22Rv1 (cell line): ENCODE measurements at regions not wholly inside any gene's neighbourhood (a gene's known extent, or its start where the extent isn't known, plus 50 kb on each side); places are given as distances from the start of the nearest gene placed in this dataset.

ENCODE experiments used
- H3K27ac ChIP-seq: fragments of 450-650 bp; 2 replicates; pipeline ENCODE4 v1.5.1; 2017
- ZFX ChIP-seq: fragments of 450-650 bp; IDR thresholded peaks from 2 replicates; pipeline ENCODE4 v1.6.1; 2017; ENCODE audit warnings: antibody characterized with exemption, borderline replicate concordance
- TF ChIP-seq, protein P1 (sequence below): fragments of 450-650 bp; IDR thresholded peaks from 2 replicates; pipeline ENCODE4 v1.5.1; 2017; ENCODE audit warnings: mild to moderate bottlenecking

DNA sequence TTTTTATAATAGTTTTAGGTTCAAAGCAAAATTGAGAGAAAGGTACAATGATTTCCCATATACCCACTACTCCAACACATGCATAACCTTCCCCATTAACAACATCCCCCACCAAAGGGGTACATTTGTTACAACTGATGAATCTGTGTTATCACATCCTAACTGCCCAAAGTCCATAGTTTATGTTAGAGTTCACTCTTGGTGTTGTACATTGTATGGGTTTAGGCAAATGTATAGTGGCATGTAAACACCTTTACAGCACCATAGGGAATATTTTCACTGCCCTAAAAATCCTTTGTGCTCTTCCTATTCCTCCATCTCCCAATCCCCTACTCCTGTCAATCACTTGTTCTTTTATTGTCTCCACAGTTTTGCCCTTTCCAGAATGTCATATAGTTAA lies 471.6 kb downstream of the CPS1 start:
- no peak for TF ChIP-seq ZFX
- TF ChIP-seq, protein P1, sequence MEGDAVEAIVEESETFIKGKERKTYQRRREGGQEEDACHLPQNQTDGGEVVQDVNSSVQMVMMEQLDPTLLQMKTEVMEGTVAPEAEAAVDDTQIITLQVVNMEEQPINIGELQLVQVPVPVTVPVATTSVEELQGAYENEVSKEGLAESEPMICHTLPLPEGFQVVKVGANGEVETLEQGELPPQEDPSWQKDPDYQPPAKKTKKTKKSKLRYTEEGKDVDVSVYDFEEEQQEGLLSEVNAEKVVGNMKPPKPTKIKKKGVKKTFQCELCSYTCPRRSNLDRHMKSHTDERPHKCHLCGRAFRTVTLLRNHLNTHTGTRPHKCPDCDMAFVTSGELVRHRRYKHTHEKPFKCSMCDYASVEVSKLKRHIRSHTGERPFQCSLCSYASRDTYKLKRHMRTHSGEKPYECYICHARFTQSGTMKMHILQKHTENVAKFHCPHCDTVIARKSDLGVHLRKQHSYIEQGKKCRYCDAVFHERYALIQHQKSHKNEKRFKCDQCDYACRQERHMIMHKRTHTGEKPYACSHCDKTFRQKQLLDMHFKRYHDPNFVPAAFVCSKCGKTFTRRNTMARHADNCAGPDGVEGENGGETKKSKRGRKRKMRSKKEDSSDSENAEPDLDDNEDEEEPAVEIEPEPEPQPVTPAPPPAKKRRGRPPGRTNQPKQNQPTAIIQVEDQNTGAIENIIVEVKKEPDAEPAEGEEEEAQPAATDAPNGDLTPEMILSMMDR: no peak
- H3K27ac ChIP-seq: no peak overlapping the region

DNA sequence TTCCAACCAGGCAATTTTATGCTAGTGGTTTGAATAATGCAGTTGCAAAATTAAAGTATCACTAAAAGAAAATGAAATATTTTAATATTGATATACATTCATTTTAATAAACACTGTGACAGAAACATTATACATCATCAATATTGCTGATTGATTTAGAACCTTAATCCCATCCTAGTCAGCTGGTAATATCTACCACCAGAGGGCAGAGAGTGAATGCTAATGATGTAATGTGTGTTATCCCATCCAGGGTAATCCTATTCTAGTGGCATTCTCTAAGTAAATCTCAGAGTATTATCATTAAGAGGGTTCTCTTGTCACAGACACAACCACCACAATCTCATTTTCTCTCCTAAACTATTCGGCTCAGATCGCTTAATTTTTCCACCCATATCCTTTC lies 477.4 kb downstream of the CPS1 start:
- no peak overlapping the region for H3K27ac ChIP-seq
- TF ChIP-seq, protein P1: peak; percentile 78
- TF ChIP-seq ZFX: no peak

DNA sequence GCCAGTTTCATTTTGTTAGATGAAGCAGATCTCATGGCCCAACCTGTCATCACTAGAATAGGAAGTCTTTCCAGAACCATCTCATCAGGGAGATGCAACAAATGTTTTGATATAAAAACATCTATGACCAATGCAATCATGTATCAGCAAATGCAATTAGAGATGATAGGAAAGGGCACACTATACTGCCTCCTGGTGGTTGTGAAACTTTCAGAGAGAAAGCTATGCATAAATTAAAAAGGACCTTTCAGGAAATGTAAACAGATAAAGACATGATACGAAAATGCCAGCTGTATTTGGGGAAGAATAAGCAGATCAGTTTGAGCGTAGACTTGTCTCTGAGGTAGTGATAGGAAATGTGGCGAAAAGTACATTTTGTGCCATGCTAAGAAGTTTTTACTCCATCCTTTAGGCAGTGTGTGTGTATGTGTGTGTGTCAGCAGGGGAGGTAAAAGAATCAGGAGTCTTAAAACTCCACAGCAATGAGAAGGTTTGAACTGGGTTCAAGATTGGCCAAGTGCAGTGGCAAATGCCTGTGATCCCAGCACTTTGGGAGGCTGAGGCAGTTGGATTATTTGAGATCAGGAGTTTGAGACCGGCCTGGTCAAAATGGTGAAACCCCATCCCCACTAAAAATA lies 479.3 kb downstream of the CPS1 start:
- H3K27ac ChIP-seq: no peak overlapping the region
- no peak for TF ChIP-seq ZFX
- TF ChIP-seq, protein P1: peak; percentile 84

DNA sequence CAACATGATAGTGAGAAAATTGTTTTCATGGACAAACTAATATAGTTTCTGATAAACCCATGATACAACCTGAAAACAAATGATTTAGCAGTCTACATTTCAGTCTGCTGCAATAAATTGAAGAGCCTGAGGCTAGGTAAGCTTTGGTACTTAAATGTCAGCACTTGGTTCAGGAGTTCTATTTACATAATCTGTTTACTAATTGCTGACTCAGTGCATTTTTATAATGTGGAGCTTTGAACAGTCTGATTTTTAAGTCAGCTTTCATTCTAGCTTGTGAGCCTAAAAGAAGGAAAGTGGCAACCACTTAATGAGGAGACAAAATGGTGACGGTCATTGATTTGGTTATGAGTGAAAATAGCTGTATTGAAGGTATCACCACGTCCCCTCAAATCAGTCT lies 488.6 kb downstream of the CPS1 start:
- peak overlapping the region; percentile 33 for H3K27ac ChIP-seq

DNA sequence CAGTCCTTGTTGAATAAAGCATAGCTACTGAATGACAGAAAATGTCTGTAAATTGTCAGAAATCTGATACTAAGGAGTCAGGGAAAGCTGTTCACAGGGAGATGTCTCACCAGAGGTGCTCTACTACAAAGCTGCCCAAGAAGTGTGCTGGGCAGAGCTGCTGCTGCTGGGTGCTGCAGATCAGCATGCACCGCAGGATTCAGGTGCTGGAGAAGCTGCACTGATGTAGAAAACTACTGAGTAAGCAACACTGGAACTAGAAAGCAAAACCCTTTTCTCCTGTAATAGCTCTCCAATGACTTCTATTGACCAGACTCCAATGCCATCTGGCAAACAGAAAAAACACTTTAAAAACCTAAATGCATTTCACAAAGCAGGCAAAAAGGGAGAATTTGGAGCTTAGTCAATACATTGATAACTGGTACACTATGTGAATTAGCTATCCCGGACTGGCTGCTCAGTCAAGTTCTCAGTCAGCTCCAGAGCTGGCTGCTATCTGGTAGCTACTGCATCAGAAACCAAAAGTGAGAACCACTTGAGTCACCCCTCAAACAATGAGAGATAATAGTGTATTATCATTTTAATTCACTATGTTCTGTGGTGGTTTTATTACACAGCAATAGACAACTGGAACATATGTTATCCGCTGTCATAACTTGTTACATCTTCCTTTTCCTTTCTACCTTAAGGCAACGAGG lies 493.1 kb downstream of the CPS1 start:
- TF ChIP-seq, protein P1: no peak
- TF ChIP-seq ZFX: no peak
- no peak overlapping the region for H3K27ac ChIP-seq

More for the DNA sequence above, 488.6 kb downstream of the CPS1 start:
- TF ChIP-seq, protein P1: no peak
- TF ChIP-seq ZFX: no peak

DNA sequence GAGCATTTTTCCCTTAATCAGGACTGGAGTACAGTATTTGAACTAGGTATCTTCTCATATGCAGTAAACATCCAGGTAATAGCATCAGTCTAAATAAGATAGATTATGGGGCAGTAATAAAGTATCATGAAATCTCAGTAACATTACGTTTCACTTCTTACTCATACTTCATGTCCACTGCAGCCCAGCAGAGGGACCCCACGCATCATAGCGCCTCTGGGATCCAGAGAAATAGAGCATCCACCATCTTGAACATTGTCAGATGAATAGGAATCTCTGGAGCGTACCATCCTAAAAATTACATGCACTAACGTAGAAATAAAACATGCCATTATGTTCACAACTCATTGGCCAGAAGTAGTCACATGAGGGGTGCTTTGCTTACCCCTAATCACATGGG lies 499.0 kb downstream of the CPS1 start:
- H3K27ac ChIP-seq: no peak overlapping the region
- TF ChIP-seq ZFX: no peak
- TF ChIP-seq, protein P1: peak; percentile 77

DNA sequence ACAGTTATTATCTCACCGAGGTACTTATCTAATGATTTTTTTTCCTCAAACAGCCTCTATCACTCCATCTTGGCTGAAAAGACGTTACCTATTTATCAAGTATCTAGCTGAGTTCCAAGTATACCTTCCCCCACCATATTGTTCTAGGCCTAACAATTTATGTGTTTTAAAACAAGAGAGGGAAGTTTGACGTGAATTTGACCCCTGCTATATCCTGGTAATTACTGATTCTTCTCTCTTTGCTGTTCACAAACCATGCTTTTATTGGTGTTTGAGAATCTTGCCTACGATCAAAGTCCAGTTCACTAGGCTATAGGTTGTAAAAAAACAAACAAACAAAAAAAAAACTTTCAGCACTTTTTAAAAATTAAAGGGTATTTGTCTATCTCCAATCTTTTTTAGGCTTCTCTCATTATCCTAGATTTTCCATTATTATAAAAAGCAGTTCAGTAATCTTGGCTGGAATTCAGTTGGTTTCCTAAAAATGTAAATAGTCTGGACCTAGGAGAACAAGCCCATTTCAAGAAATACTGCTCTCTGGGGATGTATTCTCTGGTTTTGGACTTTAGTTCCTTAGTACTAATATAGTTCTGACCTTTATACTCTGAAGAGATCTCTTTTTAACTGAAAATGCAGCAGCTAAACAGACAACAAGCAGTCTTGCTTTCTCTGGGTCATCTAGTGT lies 505.4 kb downstream of the CPS1 start:
- TF ChIP-seq ZFX: no peak
- TF ChIP-seq, protein P1: no peak
- peak overlapping the region; percentile 83 for H3K27ac ChIP-seq
